ENCODE measurements at regions not wholly inside any gene's neighbourhood (a gene's known extent, or its start where the extent isn't known, plus 50 kb on each side); places are given as distances from the start of the nearest gene placed in this dataset.

DNA sequence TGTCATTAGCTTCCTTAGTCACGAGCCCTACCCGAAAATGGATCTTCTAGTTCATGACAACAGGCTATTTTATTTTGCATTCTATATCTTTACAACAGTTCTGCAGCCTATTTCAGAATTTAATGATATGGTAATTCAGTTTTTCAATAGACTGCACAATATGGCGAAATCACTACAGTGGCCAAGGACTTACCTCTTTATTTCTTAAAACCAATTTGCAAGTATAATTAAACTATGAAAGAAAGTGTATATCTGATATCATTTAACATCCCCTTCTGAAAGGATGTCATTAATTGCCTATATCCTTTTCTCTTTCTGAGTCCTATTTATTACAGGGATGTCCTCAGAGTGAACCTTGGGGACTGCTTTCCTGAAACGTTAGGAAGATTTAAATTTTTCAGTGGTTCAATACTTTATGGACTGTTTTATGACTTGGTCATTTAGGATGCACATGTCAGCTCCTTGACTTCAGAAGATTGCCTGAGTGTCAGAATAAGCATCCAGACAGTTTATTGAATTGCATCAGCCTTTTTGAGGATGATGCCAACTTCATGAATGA, 190.8 kb upstream of the GEMIN8 start:
- TF ChIP-seq, protein P1, sequence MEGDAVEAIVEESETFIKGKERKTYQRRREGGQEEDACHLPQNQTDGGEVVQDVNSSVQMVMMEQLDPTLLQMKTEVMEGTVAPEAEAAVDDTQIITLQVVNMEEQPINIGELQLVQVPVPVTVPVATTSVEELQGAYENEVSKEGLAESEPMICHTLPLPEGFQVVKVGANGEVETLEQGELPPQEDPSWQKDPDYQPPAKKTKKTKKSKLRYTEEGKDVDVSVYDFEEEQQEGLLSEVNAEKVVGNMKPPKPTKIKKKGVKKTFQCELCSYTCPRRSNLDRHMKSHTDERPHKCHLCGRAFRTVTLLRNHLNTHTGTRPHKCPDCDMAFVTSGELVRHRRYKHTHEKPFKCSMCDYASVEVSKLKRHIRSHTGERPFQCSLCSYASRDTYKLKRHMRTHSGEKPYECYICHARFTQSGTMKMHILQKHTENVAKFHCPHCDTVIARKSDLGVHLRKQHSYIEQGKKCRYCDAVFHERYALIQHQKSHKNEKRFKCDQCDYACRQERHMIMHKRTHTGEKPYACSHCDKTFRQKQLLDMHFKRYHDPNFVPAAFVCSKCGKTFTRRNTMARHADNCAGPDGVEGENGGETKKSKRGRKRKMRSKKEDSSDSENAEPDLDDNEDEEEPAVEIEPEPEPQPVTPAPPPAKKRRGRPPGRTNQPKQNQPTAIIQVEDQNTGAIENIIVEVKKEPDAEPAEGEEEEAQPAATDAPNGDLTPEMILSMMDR (conservative IDR thresholded peaks at IDR 0.05; ENCODE audit: low read length) = no peak
- TF ChIP-seq EZH2phosphoT487 (IDR thresholded peaks at IDR 0.05; ENCODE audit: borderline replicate concordance) = no peak

Data from Loucy (cell line).